ENCODE measurements at regions not wholly inside any gene's neighbourhood (a gene's known extent, or its start where the extent isn't known, plus 50 kb on each side); places are given as distances from the start of the nearest gene placed in this dataset.

DNA sequence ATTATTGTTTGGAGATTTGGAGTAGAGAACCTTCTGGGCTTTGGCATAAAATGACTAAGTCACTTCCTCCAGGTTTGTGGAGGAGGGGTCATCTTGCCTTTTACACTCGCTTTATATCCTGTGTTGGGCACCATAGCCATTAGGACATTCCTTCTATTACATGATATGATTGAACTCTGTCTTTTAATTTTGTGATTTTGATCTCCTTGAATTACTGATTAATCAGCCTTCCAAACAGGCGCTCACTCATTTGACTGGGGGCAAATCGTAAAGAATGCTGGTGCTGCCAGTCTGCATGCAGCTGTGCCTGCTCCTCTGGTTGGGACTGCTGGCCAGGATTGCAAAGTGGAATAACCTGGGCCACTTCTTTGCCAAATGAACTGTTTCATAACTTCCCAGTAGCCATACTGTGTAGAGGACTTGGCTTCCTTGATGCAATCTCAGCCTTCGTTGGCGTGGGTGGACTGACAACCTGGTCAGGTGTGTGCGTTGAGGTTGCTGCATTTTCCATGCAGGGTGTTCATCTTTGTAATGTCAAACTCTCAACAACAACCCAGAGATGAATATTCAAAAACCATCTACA lies 65.9 kb upstream of the RAB11FIP2 start:
- no peak for DNase-seq (ENCODE audit: low spot score in 2 of 2)
- Histone ChIP-seq H3K4me3 (no peak overlapping the region), H3K4me1 (no peaks in the 10 kb centered on the region), H3K9me3 (no peaks in the 10 kb centered on the region), H3K27ac (no peak overlapping the region), H3K27me3 (no peaks in the 10 kb centered on the region), H3K36me3 (no peaks in the 10 kb centered on the region)
- no peak for TF ChIP-seq EP300 (IDR thresholded peaks at IDR 0.05)
- 92 to 94% methylated on average over 5 to 6 of the region's 6 CpGs for WGBS, 2 donors

DNA sequence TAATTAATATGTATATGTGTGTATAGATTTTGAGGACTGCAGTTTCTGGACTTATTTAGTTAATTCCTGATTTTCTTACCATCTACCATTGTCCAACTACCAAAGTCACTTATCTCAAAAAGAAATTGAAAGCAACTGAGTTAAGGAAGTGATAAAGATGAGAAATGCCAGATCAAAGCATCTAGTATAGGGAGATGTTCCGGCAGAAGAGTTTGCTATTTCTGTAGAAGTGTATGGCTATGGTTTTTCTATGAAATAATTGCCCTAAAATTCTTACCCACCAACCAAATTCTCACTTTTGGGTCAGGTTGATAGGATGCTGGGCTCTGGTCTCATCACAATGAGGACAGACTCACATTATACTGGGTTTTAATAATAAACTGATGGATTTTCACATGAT lies 64.0 kb upstream of the RAB11FIP2 start:
- 93 to 100% methylated on average over 1 of the region's 1 CpG for WGBS, 2 donors

DNA sequence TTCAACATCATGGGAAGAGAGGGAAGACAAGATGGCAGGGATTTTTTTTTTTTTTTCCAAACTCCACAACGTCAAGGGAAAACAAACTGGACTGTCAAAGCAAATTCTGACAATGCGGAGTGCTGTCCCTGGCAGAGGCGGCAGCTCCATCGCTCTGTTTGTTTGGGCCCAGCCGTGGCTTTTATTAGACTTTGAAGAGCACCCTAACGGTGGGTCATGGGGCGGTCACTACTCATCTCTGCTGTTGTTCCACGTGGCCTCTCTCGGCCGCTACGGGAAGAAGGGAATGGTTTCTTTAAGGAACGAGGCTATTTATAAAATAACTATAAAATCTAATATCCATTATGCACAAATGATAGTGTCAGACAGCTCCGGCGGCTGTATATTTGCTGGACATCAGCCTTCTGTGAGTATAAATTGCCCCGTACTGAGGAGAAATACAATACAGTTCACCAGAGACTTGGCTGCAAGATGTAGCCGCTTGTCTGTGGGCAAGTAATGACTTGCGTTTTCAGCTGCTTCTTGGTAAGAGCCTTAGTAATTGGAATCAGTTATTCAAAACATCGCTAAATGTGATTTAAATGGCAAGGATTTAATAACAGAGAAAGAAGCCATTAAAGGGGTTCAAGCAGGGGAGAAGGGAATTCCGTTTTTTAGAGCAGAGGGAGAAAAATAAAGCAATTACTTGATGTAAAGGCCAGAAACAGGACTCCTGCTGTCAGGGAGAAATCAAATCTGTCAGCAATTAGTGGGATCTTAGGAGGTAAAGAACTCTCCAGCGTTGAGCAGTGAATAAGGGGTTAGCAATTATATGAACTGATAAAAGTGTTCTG lies 61.7 kb upstream of the RAB11FIP2 start:
- no peak for DNase-seq (ENCODE audit: low spot score in 2 of 2)
- Histone ChIP-seq H3K4me1 (no peaks in the 10 kb centered on the region), H3K9me3 (no peaks in the 10 kb centered on the region), H3K36me3 (no peaks in the 10 kb centered on the region), H3K27ac (no peak overlapping the region), H3K27me3 (no peaks in the 10 kb centered on the region), H3K4me3 (peak overlapping the region in 1 of 4 donors; percentile 25)
- WGBS, 2 donors, result 29 to 35% methylated on average over 20 of the region's 20 CpGs
- TF ChIP-seq POLR2A (IDR thresholded peaks at IDR 0.05), result no peak
- TF ChIP-seq, protein P1, sequence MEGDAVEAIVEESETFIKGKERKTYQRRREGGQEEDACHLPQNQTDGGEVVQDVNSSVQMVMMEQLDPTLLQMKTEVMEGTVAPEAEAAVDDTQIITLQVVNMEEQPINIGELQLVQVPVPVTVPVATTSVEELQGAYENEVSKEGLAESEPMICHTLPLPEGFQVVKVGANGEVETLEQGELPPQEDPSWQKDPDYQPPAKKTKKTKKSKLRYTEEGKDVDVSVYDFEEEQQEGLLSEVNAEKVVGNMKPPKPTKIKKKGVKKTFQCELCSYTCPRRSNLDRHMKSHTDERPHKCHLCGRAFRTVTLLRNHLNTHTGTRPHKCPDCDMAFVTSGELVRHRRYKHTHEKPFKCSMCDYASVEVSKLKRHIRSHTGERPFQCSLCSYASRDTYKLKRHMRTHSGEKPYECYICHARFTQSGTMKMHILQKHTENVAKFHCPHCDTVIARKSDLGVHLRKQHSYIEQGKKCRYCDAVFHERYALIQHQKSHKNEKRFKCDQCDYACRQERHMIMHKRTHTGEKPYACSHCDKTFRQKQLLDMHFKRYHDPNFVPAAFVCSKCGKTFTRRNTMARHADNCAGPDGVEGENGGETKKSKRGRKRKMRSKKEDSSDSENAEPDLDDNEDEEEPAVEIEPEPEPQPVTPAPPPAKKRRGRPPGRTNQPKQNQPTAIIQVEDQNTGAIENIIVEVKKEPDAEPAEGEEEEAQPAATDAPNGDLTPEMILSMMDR (IDR thresholded peaks at IDR 0.05), result no peak
- TF ChIP-seq EP300 (IDR thresholded peaks at IDR 0.05), result no peak

More for the DNA sequence above, 64.0 kb upstream of the RAB11FIP2 start:
- Histone ChIP-seq H3K36me3 (no peaks in the 10 kb centered on the region), H3K4me1 (no peaks in the 10 kb centered on the region), H3K27me3 (no peaks in the 10 kb centered on the region), H3K27ac (no peak overlapping the region), H3K4me3 (no peak overlapping the region), H3K9me3 (no peaks in the 10 kb centered on the region)
- TF ChIP-seq, protein P1 (IDR thresholded peaks at IDR 0.05), result no peak
- TF ChIP-seq EP300 (IDR thresholded peaks at IDR 0.05) (no peak), POLR2A (IDR thresholded peaks at IDR 0.05) (no peak)
- no peak for DNase-seq (ENCODE audit: low spot score in 2 of 2)

DNA sequence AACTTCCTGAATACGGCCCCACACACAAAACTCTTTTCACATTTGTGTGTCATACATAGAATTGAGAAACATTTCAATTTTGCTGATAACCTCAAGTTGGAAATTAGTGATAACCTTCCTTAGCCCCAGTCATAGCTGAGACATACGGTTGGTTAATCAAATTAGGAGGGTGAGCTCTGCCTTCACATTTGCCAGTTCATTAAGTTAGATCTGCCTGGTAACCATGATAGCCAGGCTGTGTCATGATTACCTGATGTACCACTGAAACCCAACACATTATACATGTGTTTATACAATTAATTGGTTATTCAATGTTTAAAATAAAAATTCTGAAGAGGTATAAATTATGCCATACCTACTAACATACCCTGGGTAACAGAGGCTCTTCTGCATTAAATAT lies 60.8 kb upstream of the RAB11FIP2 start:
- H3K27ac ChIP-seq, result no peak overlapping the region
- 73% methylated on average over 2 of the region's 2 CpGs for WGBS, 2 donors
- no peaks in the 10 kb centered on the region for H3K36me3 ChIP-seq
- no peaks in the 10 kb centered on the region for H3K4me1 ChIP-seq
- no peak for DNase-seq (ENCODE audit: low spot score in 2 of 2)
- no peaks in the 10 kb centered on the region for H3K27me3 ChIP-seq
- no peaks in the 10 kb centered on the region for H3K9me3 ChIP-seq
- no peak overlapping the region for H3K4me3 ChIP-seq
- TF ChIP-seq POLR2A (IDR thresholded peaks at IDR 0.05) (no peak), EP300 (IDR thresholded peaks at IDR 0.05) (no peak)
- TF ChIP-seq, protein P1 (IDR thresholded peaks at IDR 0.05), result no peak

DNA sequence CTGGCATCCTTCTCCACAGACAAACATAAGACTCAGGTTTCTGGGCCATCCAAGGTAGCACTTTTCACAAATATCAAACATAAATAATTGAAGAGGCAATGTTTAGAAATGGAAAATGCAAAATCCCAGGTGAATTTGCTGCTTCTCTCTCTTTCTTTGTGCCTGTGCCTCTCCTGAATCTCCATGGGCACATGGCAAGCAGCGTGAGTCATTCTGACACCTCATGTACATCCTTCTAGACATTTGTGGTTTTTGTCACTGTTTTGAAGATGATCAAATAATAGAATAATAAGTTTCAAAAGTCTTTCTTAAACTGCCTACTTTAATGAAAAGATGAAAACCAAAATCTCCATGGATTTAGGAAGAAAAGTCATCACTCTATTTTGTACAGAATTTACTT lies 60.3 kb upstream of the RAB11FIP2 start:
- no peaks in the 10 kb centered on the region for H3K36me3 ChIP-seq
- no peaks in the 10 kb centered on the region for H3K9me3 ChIP-seq
- TF ChIP-seq, protein P1 (IDR thresholded peaks at IDR 0.05), result no peak
- TF ChIP-seq EP300 (IDR thresholded peaks at IDR 0.05), result no peak
- no peak for TF ChIP-seq POLR2A (IDR thresholded peaks at IDR 0.05)
- no peak overlapping the region for H3K27ac ChIP-seq
- H3K4me1 ChIP-seq, result no peaks in the 10 kb centered on the region
- DNase-seq (ENCODE audit: low spot score in 2 of 2), result no peak
- no peaks in the 10 kb centered on the region for H3K27me3 ChIP-seq
- no peak overlapping the region for H3K4me3 ChIP-seq
- 93% methylated on average over 1 of the region's 1 CpG for WGBS, 2 donors
